ENCODE measurements at regions not wholly inside any gene's neighbourhood (a gene's known extent, or its start where the extent isn't known, plus 50 kb on each side); places are given as distances from the start of the nearest gene placed in this dataset.

DNA sequence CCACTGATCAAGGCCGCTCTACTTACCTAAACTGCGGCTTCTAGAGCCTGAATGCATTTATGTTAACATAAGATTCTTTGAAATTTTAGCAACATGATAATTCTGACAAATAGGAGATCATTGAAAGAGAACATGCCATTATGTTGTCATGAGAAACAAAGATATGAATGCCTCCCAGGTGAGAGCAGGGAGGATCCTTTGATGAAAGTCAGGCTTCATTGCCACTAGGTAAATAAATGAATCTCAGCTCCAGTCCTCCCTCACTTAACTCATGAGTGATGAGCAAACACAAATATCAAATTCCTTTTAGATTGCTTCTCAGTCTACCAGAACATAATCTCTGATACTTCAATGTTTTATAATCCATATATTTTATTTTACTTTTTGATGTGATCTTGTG, 463.2 kb upstream of the CDH7 start:
- TF ChIP-seq, protein P1, sequence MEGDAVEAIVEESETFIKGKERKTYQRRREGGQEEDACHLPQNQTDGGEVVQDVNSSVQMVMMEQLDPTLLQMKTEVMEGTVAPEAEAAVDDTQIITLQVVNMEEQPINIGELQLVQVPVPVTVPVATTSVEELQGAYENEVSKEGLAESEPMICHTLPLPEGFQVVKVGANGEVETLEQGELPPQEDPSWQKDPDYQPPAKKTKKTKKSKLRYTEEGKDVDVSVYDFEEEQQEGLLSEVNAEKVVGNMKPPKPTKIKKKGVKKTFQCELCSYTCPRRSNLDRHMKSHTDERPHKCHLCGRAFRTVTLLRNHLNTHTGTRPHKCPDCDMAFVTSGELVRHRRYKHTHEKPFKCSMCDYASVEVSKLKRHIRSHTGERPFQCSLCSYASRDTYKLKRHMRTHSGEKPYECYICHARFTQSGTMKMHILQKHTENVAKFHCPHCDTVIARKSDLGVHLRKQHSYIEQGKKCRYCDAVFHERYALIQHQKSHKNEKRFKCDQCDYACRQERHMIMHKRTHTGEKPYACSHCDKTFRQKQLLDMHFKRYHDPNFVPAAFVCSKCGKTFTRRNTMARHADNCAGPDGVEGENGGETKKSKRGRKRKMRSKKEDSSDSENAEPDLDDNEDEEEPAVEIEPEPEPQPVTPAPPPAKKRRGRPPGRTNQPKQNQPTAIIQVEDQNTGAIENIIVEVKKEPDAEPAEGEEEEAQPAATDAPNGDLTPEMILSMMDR (IDR thresholded peaks at IDR 0.05): no peak
- intact Hi-C loops (cut with DNase I, micrococcal nuclease): no loop called here
- no peaks in the 10 kb centered on the region for H3K4me1 ChIP-seq (ENCODE audit: low read depth)
- no peak for ATAC-seq
- DNase-seq: no peak
- no peak overlapping the region for H3K4me3 ChIP-seq
- H3K36me3 ChIP-seq (ENCODE audit: low read depth): no peaks in the 10 kb centered on the region
- H3K9me3 ChIP-seq: no peaks in the 10 kb centered on the region

DNA sequence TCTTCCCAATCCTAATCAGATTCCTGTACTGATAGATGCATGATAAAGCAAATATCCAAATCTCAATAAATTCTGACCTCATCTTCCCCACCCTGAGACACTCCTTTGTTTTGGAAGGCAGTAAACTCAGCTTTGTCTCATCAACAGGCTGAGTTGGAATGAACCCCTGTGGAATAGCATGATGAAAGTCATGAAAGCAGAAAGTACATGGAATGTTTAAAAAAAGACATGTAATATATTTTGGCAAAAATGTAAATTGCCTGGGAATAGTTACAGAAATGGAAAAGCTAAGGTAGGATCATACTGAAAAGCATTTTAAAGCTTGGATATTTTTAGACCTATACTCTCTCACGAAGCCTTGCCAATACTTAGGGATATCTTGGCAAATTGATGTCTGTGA, 468.7 kb upstream of the CDH7 start:
- Histone ChIP-seq H3K4me1 (ENCODE audit: low read depth) (no peaks in the 10 kb centered on the region), H3K4me3 (no peak overlapping the region), H3K36me3 (ENCODE audit: low read depth) (no peaks in the 10 kb centered on the region), H3K9me3 (no peaks in the 10 kb centered on the region)
- TF ChIP-seq, protein P1 (IDR thresholded peaks at IDR 0.05): no peak
- no peak for DNase-seq
- intact Hi-C loops (cut with DNase I, micrococcal nuclease): no loop called here
- no peak for ATAC-seq

DNA sequence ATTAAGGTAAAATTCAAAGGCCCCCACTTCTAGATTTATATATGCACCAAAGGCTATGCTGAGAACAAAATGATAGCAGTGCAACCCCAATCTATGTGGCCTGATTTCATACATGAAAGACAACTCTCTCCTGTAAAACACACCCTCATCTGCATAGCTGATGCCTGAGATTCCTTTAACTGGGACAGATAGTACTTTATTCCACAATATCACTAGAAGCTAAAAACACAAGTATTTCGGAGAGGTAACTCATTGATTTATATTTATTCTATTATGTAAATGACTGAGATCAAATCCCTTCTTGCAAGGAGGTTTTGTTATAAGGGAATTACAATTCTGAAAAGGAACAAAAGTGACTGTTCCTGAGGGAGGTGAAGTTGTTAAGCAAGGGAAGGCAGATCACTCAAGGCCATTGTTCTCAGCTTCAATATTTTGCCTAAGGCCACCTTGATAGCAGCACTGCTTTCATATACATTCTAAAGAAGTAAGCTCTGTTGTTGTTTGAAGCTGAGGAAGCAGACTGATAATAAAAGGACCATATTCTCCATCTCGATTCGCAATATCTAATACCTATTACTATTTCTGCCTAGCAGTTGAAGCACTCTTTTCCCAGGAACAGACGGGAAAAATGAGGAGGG, 471.0 kb upstream of the CDH7 start:
- Histone ChIP-seq H3K4me1 (ENCODE audit: low read depth) (no peaks in the 10 kb centered on the region), H3K9me3 (no peaks in the 10 kb centered on the region), H3K36me3 (ENCODE audit: low read depth) (no peaks in the 10 kb centered on the region), H3K4me3 (no peak overlapping the region)
- DNase-seq (no peak), ATAC-seq (no peak)
- intact Hi-C loops (cut with DNase I, micrococcal nuclease): no loop called here
- TF ChIP-seq, protein P1 (IDR thresholded peaks at IDR 0.05): no peak

DNA sequence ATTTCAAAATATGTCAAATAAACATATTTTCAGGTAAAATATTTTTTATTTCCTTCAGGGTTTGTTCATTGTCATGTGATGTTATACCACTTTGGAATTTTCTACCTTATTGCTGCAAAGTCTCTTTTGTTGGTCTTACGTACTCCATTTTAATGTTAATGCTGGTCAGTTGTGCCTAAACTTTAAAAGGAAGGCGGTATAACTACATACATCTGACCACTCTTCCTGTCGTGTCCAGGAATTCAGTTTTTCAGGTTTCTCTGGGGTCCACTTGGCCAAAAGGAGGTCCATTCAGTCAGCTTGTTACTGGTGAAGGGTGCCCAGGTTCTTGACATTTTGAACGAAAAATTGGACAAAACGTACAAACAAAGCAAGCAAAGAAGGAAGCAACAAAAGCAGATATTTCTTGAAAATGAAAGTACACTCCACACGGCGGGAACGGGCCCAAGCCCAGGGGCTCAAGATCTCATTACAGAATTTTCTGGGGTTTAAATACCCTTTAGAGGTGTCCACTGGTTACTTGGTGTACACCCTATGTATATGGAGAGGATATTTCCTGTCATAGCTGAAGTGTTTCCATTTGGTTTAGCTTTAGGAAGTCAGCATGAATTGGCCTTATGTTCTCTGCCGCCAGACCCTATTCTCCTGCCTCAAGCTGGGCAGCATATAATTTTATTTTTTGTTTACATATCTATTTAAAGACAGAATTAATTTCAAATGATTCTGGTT, 471.7 kb upstream of the CDH7 start:
- Histone ChIP-seq H3K36me3 (ENCODE audit: low read depth) (no peaks in the 10 kb centered on the region), H3K4me1 (ENCODE audit: low read depth) (no peaks in the 10 kb centered on the region), H3K9me3 (no peaks in the 10 kb centered on the region), H3K4me3 (no peak overlapping the region)
- ATAC-seq (no peak), DNase-seq (no peak)
- intact Hi-C loops (cut with DNase I, micrococcal nuclease): no loop called here
- TF ChIP-seq, protein P1 (IDR thresholded peaks at IDR 0.05): no peak

GRCh38 chr18:65269375-65269774, 481.4 kb upstream of the CDH7 start:
- H3K9me3 ChIP-seq: no peaks in the 10 kb centered on the region
- DNase-seq: no peak
- intact Hi-C loops (cut with DNase I, micrococcal nuclease): no loop called here
- no peak overlapping the region for H3K4me3 ChIP-seq
- TF ChIP-seq, protein P1 (IDR thresholded peaks at IDR 0.05): no peak
- no peaks in the 10 kb centered on the region for H3K4me1 ChIP-seq (ENCODE audit: low read depth)
- H3K36me3 ChIP-seq (ENCODE audit: low read depth): no peaks in the 10 kb centered on the region
- ATAC-seq: no peak

Data from mucosa of descending colon (tissue), 3 donors.